ENCODE measurements at regions not wholly inside any gene's neighbourhood (a gene's known extent, or its start where the extent isn't known, plus 50 kb on each side); places are given as distances from the start of the nearest gene placed in this dataset.

DNA sequence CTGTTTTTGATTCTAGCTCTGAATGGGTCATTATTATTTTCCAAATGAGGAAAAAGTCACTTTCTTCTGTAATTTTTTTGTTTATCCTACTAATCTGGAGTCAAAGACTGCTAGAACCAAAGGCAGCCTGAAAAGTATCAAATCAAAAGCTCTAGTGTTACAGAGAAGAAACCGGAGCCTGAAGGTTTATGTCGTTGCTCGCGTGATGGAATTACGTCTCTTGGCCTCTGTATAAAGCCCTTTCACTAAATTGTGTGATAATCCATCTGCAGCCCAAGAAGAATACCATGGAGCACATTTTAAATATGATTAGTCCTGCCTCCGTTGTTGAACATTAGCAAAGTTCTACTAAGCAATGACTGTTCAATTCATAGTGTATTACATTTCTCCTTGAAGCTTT is 738.6 kb downstream of the C6orf118 start:
- H3K27me3 ChIP-seq (ENCODE audit: control insufficient read depth in 2 of 2, insufficient read depth in 2 of 2, low read length in 2 of 2), result no peaks in the 10 kb centered on the region
- H4K20me1 ChIP-seq (replicated peaks; ENCODE audit: control insufficient read depth, insufficient read depth, low read length), result no peaks in the 10 kb centered on the region
- H3K4me2 ChIP-seq (ENCODE audit: insufficient read depth, low read length), result no peak overlapping the region
- H2AFZ ChIP-seq (ENCODE audit: low read depth, low read length), result no peak overlapping the region
- POLR2A ChIA-PET, result no interaction called here
- CTCF ChIA-PET (ENCODE audit: low intra/inter-chr PET ratio), result no interaction called here
- no peaks in the 10 kb centered on the region for H3K9me3 ChIP-seq (replicated peaks; ENCODE audit: control insufficient read depth, insufficient read depth, low read depth, low read length)
- TF ChIP-seq PHB (CRISPR knock-in tag; IDR thresholded peaks at IDR 0.05), result no peak
- no peak overlapping the region for H3K4me3 ChIP-seq
- H3K4me1 ChIP-seq (replicated peaks in 1 of 2; ENCODE audit: control insufficient read depth in 2 of 2, insufficient read depth in 2 of 2, low read length in 2 of 2), result no peaks in the 10 kb centered on the region
- no peak overlapping the region for H3K27ac ChIP-seq (ENCODE audit: extremely low read depth, low read depth, low read length)
- H3K9ac ChIP-seq (ENCODE audit: insufficient read depth in 1 of 2, low read depth in 2 of 2, low read length in 2 of 2), result no peak overlapping the region
- ATAC-seq (no peak), DNase-seq (ENCODE audit: extremely low read depth in 1 of 4, low spot score in 3 of 4) (no peak), FAIRE-seq (no peak)
- WGBS (ENCODE audit: insufficient coverage, low coverage, missing lambda C conversion rate), result 3% methylated on average over 6 of the region's 6 CpGs
- in situ Hi-C loops (cut with MboI), result no loop called here
- H3K36me3 ChIP-seq (ENCODE audit: control insufficient read depth, insufficient read depth, low read length), result no peaks in the 10 kb centered on the region
- intact Hi-C loops (cut with micrococcal nuclease), result no loop called here
- no peaks in the 10 kb centered on the region for H3K9me1 ChIP-seq (ENCODE audit: control insufficient read depth, insufficient read depth, low read length)
- no TSS peak for BruUV-seq (replicated peaks)
- no peaks in the 10 kb centered on the region for H3K79me2 ChIP-seq (ENCODE audit: control insufficient read depth, insufficient read depth, low read length)

DNA sequence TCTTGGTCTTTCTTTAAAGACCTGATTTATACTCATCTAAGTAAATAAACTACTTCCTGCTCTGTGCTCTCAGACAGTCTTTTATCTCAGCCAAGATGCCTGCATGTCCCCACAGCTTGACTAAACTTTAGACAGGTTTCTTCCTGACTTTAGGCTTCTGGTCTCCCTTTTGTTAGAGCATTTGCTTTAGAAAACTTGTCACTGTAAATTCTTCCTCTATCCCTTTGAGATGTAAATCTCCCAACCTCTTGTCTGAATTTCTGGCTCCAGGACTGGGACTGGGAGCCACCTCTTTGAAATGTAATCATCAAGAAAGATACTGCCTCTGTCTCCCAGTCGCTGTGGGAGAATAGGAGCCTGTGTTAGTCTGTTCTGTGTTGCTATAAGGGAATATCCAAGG is 739.9 kb downstream of the C6orf118 start:
- intact Hi-C loops (cut with micrococcal nuclease), result no loop called here
- no peak overlapping the region for H3K4me3 ChIP-seq
- in situ Hi-C loops (cut with MboI), result no loop called here
- no peak for TF ChIP-seq ZKSCAN8 (CRISPR knock-in tag; IDR thresholded peaks at IDR 0.05)
- no peaks in the 10 kb centered on the region for H3K27me3 ChIP-seq (ENCODE audit: control insufficient read depth in 2 of 2, insufficient read depth in 2 of 2, low read length in 2 of 2)
- no peak overlapping the region for H2AFZ ChIP-seq (ENCODE audit: low read depth, low read length)
- ChIA-PET POLR2A (no interaction called here), CTCF (ENCODE audit: low intra/inter-chr PET ratio) (no interaction called here)
- no peaks in the 10 kb centered on the region for H4K20me1 ChIP-seq (replicated peaks; ENCODE audit: control insufficient read depth, insufficient read depth, low read length)
- no peaks in the 10 kb centered on the region for H3K9me1 ChIP-seq (ENCODE audit: control insufficient read depth, insufficient read depth, low read length)
- FAIRE-seq (no peak), ATAC-seq (no peak), DNase-seq (ENCODE audit: extremely low read depth in 1 of 4, low spot score in 3 of 4) (no peak)
- no peaks in the 10 kb centered on the region for H3K4me1 ChIP-seq (replicated peaks in 1 of 2; ENCODE audit: control insufficient read depth in 2 of 2, insufficient read depth in 2 of 2, low read length in 2 of 2)
- no peak overlapping the region for H3K9ac ChIP-seq (ENCODE audit: insufficient read depth in 1 of 2, low read depth in 2 of 2, low read length in 2 of 2)
- no peaks in the 10 kb centered on the region for H3K36me3 ChIP-seq (ENCODE audit: control insufficient read depth, insufficient read depth, low read length)
- H3K4me2 ChIP-seq (ENCODE audit: insufficient read depth, low read length), result no peak overlapping the region
- 0% methylated on average over 1 of the region's 1 CpG for WGBS (ENCODE audit: insufficient coverage, low coverage, missing lambda C conversion rate)
- no peaks in the 10 kb centered on the region for H3K79me2 ChIP-seq (ENCODE audit: control insufficient read depth, insufficient read depth, low read length)
- no TSS peak for BruUV-seq (replicated peaks)
- no peak overlapping the region for H3K27ac ChIP-seq (ENCODE audit: extremely low read depth, low read depth, low read length)
- no peaks in the 10 kb centered on the region for H3K9me3 ChIP-seq (replicated peaks; ENCODE audit: control insufficient read depth, insufficient read depth, low read depth, low read length)

Measured in K562 (cell line).